AG04450 (cell line): ENCODE measurements at regions not wholly inside any gene's neighbourhood (a gene's known extent, or its start where the extent isn't known, plus 50 kb on each side); places are given as distances from the start of the nearest gene placed in this dataset.

Experiments used
- CTCF ChIA-PET: fragments of 300-600, 350-600 bp; formaldehyde crosslinking; extraction: SDS; loops from one replicate; lab custom pipeline; 2022; ENCODE audit warnings: antibody characterized with exemption, inconsistent platforms; lab: Charles Lee
- POLR2A ChIA-PET: fragments of 350-600 bp; formaldehyde crosslinking; extraction: SDS; loops from one replicate; lab custom pipeline; 2021; ENCODE audit warnings: antibody characterized with exemption, inconsistent platforms; lab: Yijun Ruan, JAX
- DNase-seq: peaks from one replicate; pipeline ENCODE4 v3.0.0-alpha.2; 2011; ENCODE audit warnings: low read depth, low spot score
- H3K27ac ChIP-seq: one replicate; pipeline ENCODE4 v1.5.1; 2012; ENCODE audit warnings: low read depth, low read length, control low read depth
- H3K27me3 ChIP-seq: one replicate; pipeline ENCODE4 v1.6.0; 2012; ENCODE audit warnings: low read length; ENCODE audit not compliant: control insufficient read depth, insufficient read depth
- H3K4me3 ChIP-seq: 2 replicates; pipeline ENCODE4 v1.5.1; 2011; ENCODE audit warnings: mild to moderate bottlenecking, low read depth, low read length, control low read depth
- H3K9me3 ChIP-seq: 2 replicates; pipeline ENCODE4 v1.5.1; 2012; ENCODE audit warnings: low read length; ENCODE audit not compliant: control insufficient read depth, insufficient read depth
- CTCF ChIP-seq: IDR thresholded peaks from 2 replicates; pipeline ENCODE4 v1.5.1; 2011; ENCODE audit warnings: low read depth, low read length, control low read depth, inconsistent platforms

GRCh38 chr6:14333556-14334305 lies 216.2 kb downstream of the CD83 start:
- no peak overlapping the region for H3K27ac ChIP-seq
- H3K9me3 ChIP-seq: no peaks in the 10 kb centered on the region
- ChIA-PET CTCF (no interaction called here), POLR2A (no interaction called here)
- no peak for TF ChIP-seq CTCF
- no peak for DNase-seq
- H3K4me3 ChIP-seq: no peak overlapping the region
- H3K27me3 ChIP-seq: no peaks in the 10 kb centered on the region

GRCh38 chr6:14335071-14335470 lies 217.5 kb downstream of the CD83 start:
- Histone ChIP-seq H3K9me3 (no peaks in the 10 kb centered on the region), H3K27me3 (no peaks in the 10 kb centered on the region), H3K27ac (no peak overlapping the region), H3K4me3 (no peak overlapping the region)
- DNase-seq: no peak
- ChIA-PET POLR2A (no interaction called here), CTCF (no interaction called here)
- TF ChIP-seq CTCF: no peak

- no peaks in the 10 kb centered on the region for H3K9me3 ChIP-seq
- TF ChIP-seq CTCF: no peak
- no peak overlapping the region for H3K4me3 ChIP-seq
- H3K27me3 ChIP-seq: peaks cover 2% of the 10 kb centered on the region
- no peak overlapping the region for H3K27ac ChIP-seq
- no peak for DNase-seq
- CTCF ChIA-PET: no interaction called here
- POLR2A ChIA-PET: no interaction called here
Observed at GRCh38 chr6:14337152-14337551, 219.6 kb downstream of the CD83 start.

GRCh38 chr6:14339172-14339571 lies 221.6 kb downstream of the CD83 start:
- ChIA-PET POLR2A (no interaction called here), CTCF (no interaction called here)
- peaks cover 7% of the 10 kb centered on the region for H3K27me3 ChIP-seq
- no peaks in the 10 kb centered on the region for H3K9me3 ChIP-seq
- no peak overlapping the region for H3K27ac ChIP-seq
- no peak for DNase-seq
- H3K4me3 ChIP-seq: no peak overlapping the region
- no peak for TF ChIP-seq CTCF

- Histone ChIP-seq H3K27me3 (peaks cover 7% of the 10 kb centered on the region), H3K4me3 (no peak overlapping the region), H3K27ac (no peak overlapping the region), H3K9me3 (no peaks in the 10 kb centered on the region)
- no peak for TF ChIP-seq CTCF
- ChIA-PET POLR2A (no interaction called here), CTCF (no interaction called here)
- no peak for DNase-seq
Observed at GRCh38 chr6:14339711-14340584, 222.4 kb downstream of the CD83 start.
